Activated CD4-positive, alpha-beta T cell treated with anti-CD3 and anti-CD28 coated beads, Interleukin-2, amount 10 ng/mL, durations not matched to agents 24 days and 14 days (primary cell): ENCODE measurements at regions not wholly inside any gene's neighbourhood (a gene's known extent, or its start where the extent isn't known, plus 50 kb on each side); places are given as distances from the start of the nearest gene placed in this dataset.
A peak's percentile ranks its signal among the peaks of the same experiment; 100 is the strongest.
"Not testable (repeated sequence)": the region's sequence is repeated elsewhere in the genome, so short reads cannot be mapped to it uniquely, and the experiment has no call there.

Experiments used
- DNase-seq: peaks from one replicate; pipeline ENCODE4 v3.0.0; 2022
- H3K27ac Mint-ChIP-seq: one replicate; pipeline ENCODE4 v1.8.0; 2022; ENCODE audit warnings: mild to moderate bottlenecking, mixed read lengths
- H3K27me3 Mint-ChIP-seq: one replicate; pipeline ENCODE4 v1.8.0; 2022; ENCODE audit warnings: mixed read lengths
- H3K36me3 Mint-ChIP-seq: one replicate; pipeline ENCODE4 v1.8.0; 2022; ENCODE audit warnings: low read depth, mild to moderate bottlenecking, mixed read lengths
- H3K4me1 Mint-ChIP-seq: one replicate; pipeline ENCODE4 v1.8.0; 2021; ENCODE audit warnings: mixed read lengths
- H3K4me3 Mint-ChIP-seq: one replicate; pipeline ENCODE4 v1.8.0; 2022; ENCODE audit warnings: mild to moderate bottlenecking, moderate library complexity, mixed read lengths
- H3K9me3 Mint-ChIP-seq: one replicate; pipeline ENCODE4 v1.8.0; 2021; ENCODE audit warnings: mixed read lengths
- intact Hi-C: fragments of 100-400 bp; cut with micrococcal nuclease; formaldehyde crosslinking; loops from one replicate; pipeline ENCODE4 v1.15.1; 2023

GRCh38 chr5:34180940-34181614 is 138.1 kb upstream of the C1QTNF3 start:
- H3K9me3 Mint-ChIP-seq, H3K27me3 Mint-ChIP-seq, H3K4me3 Mint-ChIP-seq, H3K36me3 Mint-ChIP-seq, H3K4me1 Mint-ChIP-seq, intact Hi-C loops, H3K27ac Mint-ChIP-seq: not testable (repeated sequence)
- peak; percentile 60 for DNase-seq

DNA sequence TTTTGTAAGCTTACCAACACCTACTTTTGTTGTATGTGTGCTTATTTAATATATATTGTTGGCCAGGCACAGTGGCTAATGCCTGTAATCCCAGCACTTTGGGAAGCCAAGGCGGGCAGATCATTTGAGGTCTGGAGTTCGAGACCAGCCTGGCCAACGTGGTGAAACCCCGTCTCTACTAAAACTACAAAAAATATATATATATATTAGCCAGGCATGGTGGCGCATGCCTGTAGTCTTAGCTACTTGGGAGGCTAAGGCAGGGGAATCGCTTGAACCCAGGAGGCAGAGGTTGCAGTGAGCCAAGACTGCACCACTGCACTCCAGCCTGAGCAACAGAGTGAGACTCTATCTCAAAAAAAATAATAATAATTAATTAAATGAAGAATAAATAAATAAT is 142.0 kb upstream of the C1QTNF3 start:
- H3K4me1 Mint-ChIP-seq, H3K4me3 Mint-ChIP-seq, H3K27ac Mint-ChIP-seq, H3K27me3 Mint-ChIP-seq, H3K36me3 Mint-ChIP-seq, H3K9me3 Mint-ChIP-seq, intact Hi-C loops: not testable (repeated sequence)
- DNase-seq: peak; percentile 59

DNA sequence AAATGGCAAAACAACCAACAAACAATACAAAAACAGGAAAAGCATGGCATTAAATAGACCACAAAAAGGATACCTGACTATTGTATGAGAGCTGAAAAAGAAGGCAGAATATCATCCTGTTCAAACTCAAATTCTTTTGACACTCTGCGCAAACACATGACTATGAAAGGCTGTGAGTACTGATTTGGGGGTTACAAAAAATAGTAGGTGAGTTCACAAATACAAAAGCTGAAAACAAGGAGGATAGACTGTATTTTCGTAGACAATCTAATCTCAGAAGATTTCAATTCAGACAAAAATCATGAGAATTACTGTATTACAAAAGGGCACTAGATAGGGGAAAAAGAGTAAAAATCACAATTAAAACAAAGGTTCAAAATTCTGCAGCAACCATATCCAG is 142.6 kb upstream of the C1QTNF3 start:
- H3K9me3 Mint-ChIP-seq, H3K36me3 Mint-ChIP-seq, H3K27me3 Mint-ChIP-seq, H3K4me1 Mint-ChIP-seq, intact Hi-C loops, H3K4me3 Mint-ChIP-seq, H3K27ac Mint-ChIP-seq: not testable (repeated sequence)
- DNase-seq: peak; percentile 63

DNA sequence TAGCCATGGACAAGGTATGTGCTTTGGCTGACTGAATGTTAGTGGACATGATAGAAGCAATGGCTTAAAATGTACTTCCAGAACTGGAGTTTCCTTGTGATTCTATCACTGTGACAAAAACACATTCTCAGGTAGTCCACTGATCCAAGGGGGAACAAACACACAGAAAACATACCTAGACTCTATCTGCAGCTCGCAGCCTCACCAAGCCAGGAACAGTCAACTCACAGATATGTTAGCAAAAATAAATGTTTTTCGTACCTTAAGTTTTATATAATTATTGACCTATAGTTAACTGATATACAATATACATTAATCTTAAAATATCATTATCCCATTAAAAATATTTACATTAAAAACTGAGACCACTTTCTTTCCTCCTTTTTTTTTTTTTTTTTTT is 143.1 kb upstream of the C1QTNF3 start:
- H3K4me3 Mint-ChIP-seq, H3K27me3 Mint-ChIP-seq, H3K9me3 Mint-ChIP-seq, H3K27ac Mint-ChIP-seq, intact Hi-C loops, H3K36me3 Mint-ChIP-seq, H3K4me1 Mint-ChIP-seq: not testable (repeated sequence)
- peak; percentile 60 for DNase-seq

GRCh38 chr5:34186865-34187264 is 143.9 kb upstream of the C1QTNF3 start:
- H3K36me3 Mint-ChIP-seq, H3K27me3 Mint-ChIP-seq, H3K4me1 Mint-ChIP-seq, intact Hi-C loops, H3K9me3 Mint-ChIP-seq, H3K27ac Mint-ChIP-seq, H3K4me3 Mint-ChIP-seq: not testable (repeated sequence)
- peak; percentile 70 for DNase-seq

- H3K27me3 Mint-ChIP-seq, H3K9me3 Mint-ChIP-seq, H3K36me3 Mint-ChIP-seq, intact Hi-C loops, H3K4me3 Mint-ChIP-seq, H3K4me1 Mint-ChIP-seq, H3K27ac Mint-ChIP-seq: not testable (repeated sequence)
- DNase-seq: peak; percentile 62
Measured at GRCh38 chr5:34187441-34187840, 144.4 kb upstream of the C1QTNF3 start.

DNA sequence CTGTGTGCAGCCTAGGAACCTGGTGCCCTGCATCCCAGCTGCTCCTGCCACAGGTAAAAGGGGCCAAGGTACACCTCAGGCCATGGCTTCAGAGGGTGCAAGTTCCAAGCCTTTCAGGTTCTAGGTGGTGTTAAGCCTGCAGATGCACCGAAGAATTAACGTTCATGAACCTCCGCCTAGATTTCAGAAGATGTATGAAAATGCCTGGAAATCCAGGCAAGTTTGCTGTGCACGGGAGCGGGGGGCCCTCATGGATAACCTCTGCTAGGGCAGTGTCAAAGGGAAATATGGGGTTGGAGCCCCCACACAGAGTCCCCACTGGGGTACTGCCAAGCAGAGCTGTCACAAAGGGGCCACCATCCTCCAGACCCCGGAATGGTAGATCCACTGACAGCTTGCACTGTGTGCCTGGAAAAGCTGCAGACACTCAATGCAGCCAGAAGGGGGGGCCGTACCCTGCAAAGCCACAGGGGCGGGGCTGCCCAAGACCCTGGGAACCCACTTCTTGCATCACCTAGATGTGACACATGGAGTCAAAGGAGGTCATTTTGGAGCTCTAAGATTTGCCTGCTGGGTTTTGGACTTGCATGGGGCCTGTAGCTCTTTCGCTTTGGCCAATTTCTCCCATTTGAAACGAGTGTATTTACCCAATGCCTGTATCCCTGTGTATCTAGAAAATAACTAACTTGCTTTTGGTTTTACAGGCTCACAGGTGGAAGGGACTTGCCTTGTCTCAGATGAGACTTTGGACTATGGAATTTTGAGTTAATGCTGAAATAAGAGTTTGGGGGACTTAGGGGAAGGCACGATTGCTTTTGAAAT is 145.2 kb upstream of the C1QTNF3 start:
- H3K36me3 Mint-ChIP-seq, H3K27ac Mint-ChIP-seq, H3K27me3 Mint-ChIP-seq, H3K4me1 Mint-ChIP-seq, H3K4me3 Mint-ChIP-seq, H3K9me3 Mint-ChIP-seq, intact Hi-C loops: not testable (repeated sequence)
- DNase-seq: peak; percentile 89

GRCh38 chr5:34189246-34189645 is 146.2 kb upstream of the C1QTNF3 start:
- H3K27me3 Mint-ChIP-seq, H3K4me1 Mint-ChIP-seq, H3K4me3 Mint-ChIP-seq, intact Hi-C loops, H3K36me3 Mint-ChIP-seq, H3K9me3 Mint-ChIP-seq, H3K27ac Mint-ChIP-seq: not testable (repeated sequence)
- peak; percentile 72 for DNase-seq

DNA sequence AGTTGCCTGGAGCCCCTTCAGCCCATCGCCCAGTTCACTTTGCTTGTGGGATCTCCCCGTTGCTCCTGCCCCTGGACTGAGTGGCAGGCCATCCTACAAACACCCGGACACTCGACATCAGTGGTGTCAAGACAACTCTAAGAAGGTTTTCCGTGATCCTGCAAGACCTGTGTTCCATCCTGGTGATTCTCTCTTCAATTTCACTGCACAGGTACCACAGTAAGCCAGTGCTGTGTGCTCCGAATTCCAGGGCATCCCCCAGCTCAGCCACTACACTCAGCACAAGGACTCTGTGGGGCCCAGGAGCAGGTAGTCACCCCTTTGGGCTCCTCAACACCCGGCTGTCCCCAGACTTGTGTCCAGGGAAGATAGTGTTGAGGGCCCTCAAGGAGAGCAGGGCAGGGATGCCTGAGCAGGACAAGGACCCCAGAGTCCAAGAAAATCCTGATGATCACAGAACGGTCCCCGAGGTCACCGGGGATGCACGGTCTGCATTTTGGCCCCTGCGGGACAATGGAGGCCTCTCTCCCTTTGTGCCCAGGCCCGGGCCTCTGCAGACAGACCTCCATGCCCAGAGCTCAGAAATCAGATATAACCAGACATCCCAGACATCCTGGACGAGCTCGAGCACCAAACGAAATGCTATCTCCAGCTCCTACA is 146.9 kb upstream of the C1QTNF3 start:
- H3K36me3 Mint-ChIP-seq, intact Hi-C loops, H3K27ac Mint-ChIP-seq, H3K4me1 Mint-ChIP-seq, H3K9me3 Mint-ChIP-seq, H3K4me3 Mint-ChIP-seq, H3K27me3 Mint-ChIP-seq: not testable (repeated sequence)
- DNase-seq: peak; percentile 73

GRCh38 chr5:34190466-34190865 is 147.5 kb upstream of the C1QTNF3 start:
- H3K4me3 Mint-ChIP-seq, H3K9me3 Mint-ChIP-seq, H3K4me1 Mint-ChIP-seq, intact Hi-C loops, H3K36me3 Mint-ChIP-seq, H3K27me3 Mint-ChIP-seq, H3K27ac Mint-ChIP-seq: not testable (repeated sequence)
- peak; percentile 73 for DNase-seq

DNA sequence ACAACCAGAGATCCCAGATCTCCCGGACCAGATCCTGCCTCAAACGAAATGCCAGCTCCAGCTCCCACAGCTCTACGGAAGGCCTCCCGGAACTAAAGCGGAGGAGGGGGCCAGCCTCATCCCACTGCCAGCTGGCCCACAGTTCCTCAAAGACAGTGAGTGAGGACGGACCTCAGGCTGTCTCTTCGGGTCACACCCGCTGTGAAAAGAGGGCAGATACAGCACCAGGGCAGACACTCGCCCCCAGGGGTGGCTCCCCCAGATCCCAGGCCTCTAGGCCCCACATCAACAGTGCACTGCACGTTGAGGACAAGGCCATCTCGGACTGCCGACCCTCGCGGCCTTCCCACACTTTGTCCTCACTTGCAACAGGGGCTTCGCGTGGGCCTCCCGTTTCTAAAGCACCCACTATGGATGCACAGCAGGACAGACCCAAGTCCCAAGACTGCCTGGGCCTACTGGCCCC is 148.3 kb upstream of the C1QTNF3 start:
- H3K9me3 Mint-ChIP-seq, H3K27me3 Mint-ChIP-seq, intact Hi-C loops, H3K4me3 Mint-ChIP-seq, H3K4me1 Mint-ChIP-seq, H3K27ac Mint-ChIP-seq, H3K36me3 Mint-ChIP-seq: not testable (repeated sequence)
- DNase-seq: peak; percentile 69

DNA sequence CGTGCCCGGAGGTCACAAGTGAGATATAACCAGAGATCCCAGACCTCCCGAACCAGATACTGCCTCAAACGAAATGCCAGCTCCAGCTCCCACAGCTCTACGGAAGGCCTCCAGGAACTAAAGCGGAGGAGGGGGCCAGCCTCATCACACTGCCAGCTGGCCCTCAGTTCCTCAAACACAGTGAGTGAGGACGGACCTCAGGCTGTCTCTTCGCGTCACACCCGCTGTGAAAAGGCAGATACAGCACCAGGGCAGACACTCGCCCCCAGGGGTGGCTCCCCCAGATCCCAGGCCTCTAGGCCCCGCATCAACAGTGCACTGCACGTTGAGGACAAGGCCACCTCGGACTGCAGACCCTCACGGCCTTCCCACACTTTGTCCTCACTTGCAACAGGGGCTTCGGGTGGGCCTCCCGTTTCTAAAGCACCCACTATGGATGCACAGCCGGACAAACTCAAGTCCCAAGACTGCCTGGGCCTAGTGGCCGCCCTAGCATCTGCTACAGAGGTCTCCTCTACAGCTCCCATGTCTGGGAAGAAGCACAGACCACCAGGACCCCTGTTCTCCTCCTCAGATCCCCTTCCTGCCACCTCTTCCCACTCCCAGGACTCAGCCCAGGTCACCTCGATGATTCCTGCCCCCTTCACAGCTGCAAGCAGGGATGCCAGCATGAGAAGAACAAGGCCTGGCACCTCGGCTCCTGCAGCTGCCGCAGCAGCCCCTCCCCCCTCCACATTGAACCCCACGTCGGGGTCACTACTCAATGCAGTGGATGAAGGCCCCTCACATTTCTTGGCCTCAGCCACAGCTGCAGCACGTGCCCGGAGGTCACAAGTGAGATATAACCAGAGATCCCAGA is 149.3 kb upstream of the C1QTNF3 start:
- H3K4me1 Mint-ChIP-seq: not testable (repeated sequence)

GRCh38 chr5:34192923-34193262 is 149.9 kb upstream of the C1QTNF3 start:
- H3K4me1 Mint-ChIP-seq, intact Hi-C loops, H3K4me3 Mint-ChIP-seq, H3K36me3 Mint-ChIP-seq, H3K27ac Mint-ChIP-seq, H3K9me3 Mint-ChIP-seq, H3K27me3 Mint-ChIP-seq, DNase-seq: not testable (repeated sequence)

More for the DNA sequence above, 149.3 kb upstream of the C1QTNF3 start:
- H3K27me3 Mint-ChIP-seq, H3K4me3 Mint-ChIP-seq, H3K9me3 Mint-ChIP-seq, H3K27ac Mint-ChIP-seq, H3K36me3 Mint-ChIP-seq, intact Hi-C loops: not testable (repeated sequence)
- DNase-seq: peak; percentile 73

GRCh38 chr5:34193297-34193696 is 150.3 kb upstream of the C1QTNF3 start:
- H3K9me3 Mint-ChIP-seq, intact Hi-C loops, H3K4me1 Mint-ChIP-seq, H3K27me3 Mint-ChIP-seq, H3K4me3 Mint-ChIP-seq, H3K36me3 Mint-ChIP-seq, H3K27ac Mint-ChIP-seq: not testable (repeated sequence)
- peak; percentile 70 for DNase-seq
